Head of caudate nucleus (tissue), 42 donors: ENCODE measurements at regions not wholly inside any gene's neighbourhood (a gene's known extent, or its start where the extent isn't known, plus 50 kb on each side); places are given as distances from the start of the nearest gene placed in this dataset.
A peak's percentile ranks its signal among the peaks of the same experiment; 100 is the strongest.

Experiments
- DNase-seq, 42 donors: peaks; one replicate each; pipeline versions ENCODE4 v3.0.0 to v3.0.0-alpha.2; 2020 to 2021; ENCODE audit warnings: mixed read lengths in 7 of 42
- intact Hi-C: fragments of 100-400 bp; cut with DNase I; formaldehyde crosslinking; loops from one replicate; pipeline ENCODE4 v1.15.0; 2022

GRCh38 chr11:122468965-122469364 lies 186.6 kb upstream of the UBASH3B start:
- no peak for DNase-seq
- intact Hi-C loops = no loop called here

- intact Hi-C loops = no loop called here
- DNase-seq = no peak
These were observed 192.0 kb upstream of the UBASH3B start for GRCh38 chr11:122463530-122463929.

DNA sequence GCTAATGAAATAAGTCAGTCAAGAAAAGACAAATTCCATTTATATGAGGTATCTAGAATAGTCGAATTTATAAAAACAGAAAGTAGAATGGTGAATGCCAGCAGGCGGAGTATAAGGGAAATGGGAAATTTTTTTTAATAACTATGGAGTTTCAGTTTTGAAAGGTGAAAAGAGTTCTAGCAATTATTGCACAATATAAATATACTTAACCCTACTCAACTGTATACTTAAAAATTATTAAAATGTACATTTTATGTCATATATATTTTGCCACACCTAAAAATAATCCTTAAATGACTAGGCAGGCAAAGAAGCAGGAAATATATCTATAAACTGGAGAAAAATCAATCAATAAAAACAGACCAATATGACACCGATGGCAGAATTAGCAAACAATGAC lies 196.5 kb upstream of the UBASH3B start:
- intact Hi-C loops = no loop called here
- DNase-seq = no peak

- DNase-seq = peak in 11 of 42 donors; percentile 11 to 57 (median 23)
- intact Hi-C loops = no loop called here
These were observed 201.9 kb upstream of the UBASH3B start for GRCh38 chr11:122453586-122453985.

GRCh38 chr11:122451911-122452310 lies 203.6 kb upstream of the UBASH3B start:
- intact Hi-C loops = no loop called here
- DNase-seq = no peak

DNA sequence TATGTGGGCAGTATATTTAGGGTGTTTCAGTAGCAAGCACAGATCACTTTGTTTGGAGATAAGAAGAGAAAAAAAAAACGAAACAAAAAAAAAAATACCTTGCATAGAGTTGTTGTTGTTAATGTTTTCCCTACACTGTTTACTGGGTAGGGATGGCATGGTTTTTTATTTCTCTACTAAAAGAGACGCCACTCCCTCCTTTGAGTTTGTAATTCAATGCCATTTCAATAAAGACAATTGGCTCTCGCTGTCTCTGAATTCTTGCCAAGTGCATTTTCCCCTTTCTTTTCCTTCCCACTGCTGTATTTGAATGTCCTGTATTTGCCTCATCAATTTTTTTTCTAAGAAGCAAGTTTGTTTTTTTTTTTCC lies 213.9 kb upstream of the UBASH3B start:
- intact Hi-C loops = loop anchor here (10.0 kb wide), 1 partner anchor 147 kb away; no protein-coding TSS in a partner anchor

GRCh38 chr11:122440811-122441665 lies 214.5 kb upstream of the UBASH3B start:
- intact Hi-C loops = loop anchor here (10.0 kb wide), 1 partner anchor 146 kb away; no protein-coding TSS in a partner anchor
- peak in 41 of 42 donors; percentile 26 to 76 (median 56) for DNase-seq

More for the DNA sequence above, 213.9 kb upstream of the UBASH3B start:
- peak in 5 of 42 donors; percentile 10 to 45 (median 16) for DNase-seq

- DNase-seq = peak in 36 of 42 donors; percentile 8 to 74 (median 44)
- intact Hi-C loops = loop anchor here (10.0 kb wide), 1 partner anchor 145 kb away; no protein-coding TSS in a partner anchor
These were observed 215.4 kb upstream of the UBASH3B start for GRCh38 chr11:122439866-122440810.

- DNase-seq = no peak
- intact Hi-C loops = no loop called here
These were observed 219.3 kb upstream of the UBASH3B start for GRCh38 chr11:122436188-122436555.

DNA sequence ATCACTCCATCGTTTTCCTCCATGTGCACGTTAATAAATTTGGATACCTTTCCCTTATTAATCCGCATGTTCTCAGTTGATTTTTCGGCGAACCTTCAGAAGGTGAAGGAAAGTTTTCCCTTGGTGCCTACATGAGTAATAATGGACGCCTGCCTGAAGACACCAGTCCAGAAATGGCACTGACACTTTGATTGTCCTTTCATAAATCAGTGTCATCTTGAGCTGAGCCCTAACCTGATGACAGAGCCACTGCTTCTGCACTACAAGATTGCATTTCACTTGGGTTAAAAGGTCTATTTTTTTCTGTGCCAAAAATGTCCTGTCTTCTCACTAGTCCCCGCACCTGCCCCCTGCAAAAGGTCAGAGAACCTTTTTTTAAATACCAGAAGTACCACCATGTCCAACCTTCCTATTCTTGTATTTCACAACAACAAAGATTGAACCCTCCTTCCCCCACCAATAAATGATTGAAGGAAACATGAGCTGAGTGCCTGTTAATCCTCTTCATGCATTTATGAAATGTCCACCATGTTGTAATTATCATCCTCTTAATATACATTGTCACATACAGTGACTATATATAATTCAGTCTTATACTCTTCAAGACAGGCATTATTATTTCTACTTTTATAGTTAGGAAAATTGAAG lies 219.9 kb upstream of the UBASH3B start:
- DNase-seq = no peak
- intact Hi-C loops = no loop called here

GRCh38 chr11:122434786-122435185 lies 220.7 kb upstream of the UBASH3B start:
- DNase-seq = no peak
- intact Hi-C loops = no loop called here

- DNase-seq = no peak
- intact Hi-C loops = no loop called here
These were observed 225.0 kb upstream of the UBASH3B start for GRCh38 chr11:122430490-122430889.

DNA sequence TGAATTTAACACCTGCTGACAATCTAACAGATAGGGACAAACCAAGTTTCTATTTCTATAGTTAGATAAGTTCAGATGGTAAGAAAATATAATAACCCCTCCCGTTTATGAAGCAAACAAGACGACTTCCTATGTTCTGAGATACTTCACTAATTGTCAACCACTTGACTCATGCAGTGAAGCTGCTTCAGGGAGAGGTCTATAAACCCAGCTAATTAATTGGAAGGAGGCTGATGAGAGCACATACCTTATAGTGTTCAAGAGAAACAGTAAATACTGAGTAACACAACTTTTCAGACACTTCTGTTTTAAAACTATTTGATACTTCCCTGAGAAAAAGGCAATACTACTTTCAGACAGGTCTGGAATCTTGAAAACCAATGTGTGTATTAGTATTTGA lies 229.4 kb upstream of the UBASH3B start:
- no peak for DNase-seq
- intact Hi-C loops = no loop called here

DNA sequence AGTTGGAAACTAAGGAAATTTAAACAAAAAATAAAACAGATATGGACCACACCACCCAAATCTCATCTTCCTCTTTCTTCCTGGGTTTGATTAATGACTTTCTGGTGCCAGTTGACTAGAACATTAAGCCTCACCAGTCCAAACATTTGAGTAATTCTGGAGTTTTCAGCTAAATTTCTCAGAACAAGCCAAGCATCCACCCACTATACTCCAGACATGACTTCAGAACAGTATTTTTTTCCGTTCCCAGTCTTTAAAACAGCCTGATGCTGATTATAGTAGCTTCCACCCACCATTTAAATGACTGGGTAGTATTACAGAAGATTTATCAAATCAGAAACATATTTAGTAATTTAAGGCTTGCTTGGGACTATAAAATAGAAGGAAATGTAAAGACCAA lies 230.9 kb upstream of the UBASH3B start:
- intact Hi-C loops = no loop called here
- DNase-seq = no peak

- DNase-seq = no peak
- intact Hi-C loops = no loop called here
These were observed 231.6 kb upstream of the UBASH3B start for GRCh38 chr11:122423886-122424285.

- intact Hi-C loops = no loop called here
These were observed 232.2 kb upstream of the UBASH3B start for GRCh38 chr11:122423273-122423672.

DNA sequence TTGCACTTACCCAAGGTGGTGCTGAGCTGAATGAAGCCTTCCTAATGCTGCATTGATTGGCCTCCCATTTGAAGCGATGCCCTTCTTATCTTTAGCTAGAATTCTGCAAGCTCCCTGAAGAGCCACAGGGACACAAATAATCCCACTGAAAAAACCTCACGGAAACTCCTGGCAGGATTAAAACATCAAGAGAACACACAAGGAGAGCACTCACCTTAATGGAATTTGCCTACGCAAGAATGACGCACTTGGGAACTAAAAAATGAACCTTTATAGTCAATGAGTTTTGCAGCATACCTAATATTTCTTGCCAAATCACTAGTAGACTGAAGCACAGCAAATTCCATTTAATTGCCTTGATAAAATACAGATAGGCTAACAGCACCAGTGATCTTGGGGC lies 232.8 kb upstream of the UBASH3B start:
- intact Hi-C loops = no loop called here
- DNase-seq = no peak

More at GRCh38 chr11:122423273-122423672, 232.2 kb upstream of the UBASH3B start:
- no peak for DNase-seq

DNA sequence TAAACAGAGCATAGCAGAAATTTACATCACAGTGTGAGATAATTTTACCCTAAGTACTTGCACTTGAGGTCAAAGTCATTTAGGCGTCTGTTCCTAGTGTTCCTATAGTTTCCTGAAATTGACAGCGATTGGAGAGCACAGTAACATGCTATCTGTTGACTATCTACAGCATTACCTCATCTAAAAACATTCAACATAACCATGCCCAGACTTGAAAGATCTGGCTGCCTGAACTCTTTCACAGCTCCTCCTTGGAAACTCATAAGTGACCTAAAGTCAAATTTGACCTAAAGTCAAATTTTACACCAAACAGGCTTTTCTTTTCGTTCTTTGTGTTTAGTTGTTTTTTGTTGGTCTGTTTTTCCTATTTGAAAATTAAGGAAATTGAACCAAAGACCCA lies 233.8 kb upstream of the UBASH3B start:
- DNase-seq = no peak
- intact Hi-C loops = no loop called here

DNA sequence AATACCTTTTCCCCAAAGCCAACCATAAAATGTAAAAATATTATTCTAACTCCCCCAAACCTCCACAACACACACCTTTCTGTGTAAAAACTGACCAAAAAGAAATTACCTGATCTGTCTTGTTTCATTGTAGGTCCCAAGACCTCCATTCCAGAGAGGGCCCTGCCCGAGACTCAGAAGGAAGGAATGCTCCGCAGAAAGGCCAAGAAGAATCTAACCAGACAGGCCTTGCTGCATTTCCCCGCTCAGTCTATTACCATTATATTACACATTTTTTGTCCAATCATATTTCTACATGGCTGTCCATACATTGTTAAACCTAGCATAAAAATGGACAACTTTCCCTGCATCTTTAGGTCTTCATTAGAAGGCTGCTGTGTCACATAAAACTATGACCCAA lies 237.5 kb upstream of the UBASH3B start:
- DNase-seq = no peak
- intact Hi-C loops = no loop called here
